SH-SY5Y (cell line): ENCODE measurements at regions not wholly inside any gene's neighbourhood (a gene's known extent, or its start where the extent isn't known, plus 50 kb on each side); places are given as distances from the start of the nearest gene placed in this dataset.

Experiments
- GATA2 ChIP-seq: IDR thresholded peaks from 2 replicates; pipeline ENCODE4 v1.6.1; 2011; ENCODE audit warnings: mild to moderate bottlenecking, low read depth, low read length
- GATA3 ChIP-seq: IDR thresholded peaks from 2 replicates; pipeline ENCODE4 v1.6.1; 2011; ENCODE audit warnings: low read depth, mild to moderate bottlenecking, low read length, moderate library complexity

DNA sequence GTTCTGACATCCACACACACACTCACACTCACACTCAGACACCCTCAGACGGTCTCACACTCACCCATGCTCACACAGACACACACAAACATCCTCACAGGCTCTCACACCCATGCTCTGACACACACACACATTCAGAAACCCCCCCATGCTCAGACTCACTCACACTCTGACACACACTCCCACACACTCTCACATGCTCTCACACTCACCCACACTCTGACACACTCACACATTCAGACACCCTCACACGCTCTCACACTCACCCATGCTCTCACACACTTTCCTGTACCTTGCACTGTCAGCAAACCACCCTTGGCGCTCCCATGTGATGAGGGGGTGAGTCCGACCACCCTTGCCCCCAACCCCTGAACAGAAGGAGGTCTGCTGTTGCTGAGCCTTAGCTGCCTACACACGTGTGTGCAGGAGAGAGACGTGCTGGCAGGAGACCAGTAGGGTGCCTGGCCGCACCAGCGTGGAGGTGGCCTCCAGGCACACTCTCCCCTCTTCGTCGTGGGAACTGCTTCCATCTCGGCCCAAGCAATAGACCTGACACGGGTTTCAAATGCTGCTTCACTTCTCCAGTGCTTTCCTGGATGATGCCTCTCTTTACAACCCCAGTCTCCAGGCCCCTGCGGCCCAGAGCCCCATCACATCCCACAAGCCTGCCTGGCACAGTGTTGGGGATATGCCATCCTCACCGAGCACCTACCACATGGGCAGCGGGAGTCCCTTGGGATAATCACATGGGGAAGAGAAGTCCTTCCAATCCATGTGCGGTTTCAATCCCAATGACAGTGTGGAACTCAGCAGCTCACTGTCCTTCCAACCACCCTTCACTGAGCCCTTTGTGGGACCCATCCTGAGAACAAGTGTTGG is 267.8 kb upstream of the FOXF1 start:
- TF ChIP-seq GATA2 (no peak), GATA3 (no peak)
